Peyer's patch (tissue), 4 donors: ENCODE measurements at regions not wholly inside any gene's neighbourhood (a gene's known extent, or its start where the extent isn't known, plus 50 kb on each side); places are given as distances from the start of the nearest gene placed in this dataset.
"Not testable (repeated sequence)": the region's sequence is repeated elsewhere in the genome, so short reads cannot be mapped to it uniquely, and the experiment has no call there.

Experiments
- DNase-seq, 3 donors: peaks; one replicate each; pipeline ENCODE4 v3.0.0-alpha.2; 2017 to 2019
- H3K27ac ChIP-seq, 4 donors: fragments of 200-600 bp; sonication (generic); one replicate each; pipeline ENCODE4 v1.5.1; 2016 to 2019
- H3K27me3 ChIP-seq, 2 donors: fragments of 200-600 bp; sonication (generic); one replicate each; pipeline ENCODE4 v1.5.1; 2019
- H3K36me3 ChIP-seq, 3 donors: fragments of 200-600 bp; sonication (generic); one replicate each; pipeline ENCODE4 v1.5.1; 2016 to 2019
- H3K4me1 ChIP-seq, 4 donors: fragments of 200-600 bp; sonication (generic); one replicate each; pipeline ENCODE4 v1.5.1; 2016 to 2019
- H3K4me3 ChIP-seq, 4 donors: fragments of 200-600 bp; sonication (generic); 1 replicate in 3 of 4; 2 replicates in 1 of 4; pipeline ENCODE4 v1.5.1; 2016 to 2019; ENCODE audit warnings: mild to moderate bottlenecking in 1 of 4
- H3K9me3 ChIP-seq, 4 donors: fragments of 200-600 bp; sonication (generic); one replicate each; pipeline ENCODE4 v1.5.1; 2016 to 2019; ENCODE audit warnings: mild to moderate bottlenecking in 1 of 4
- POLR2A ChIP-seq, 2 donors: fragments of 450-650 bp; IDR thresholded peaks; one replicate each; pipeline ENCODE4 v1.5.1; 2017; ENCODE audit warnings: antibody characterized with exemption in 2 of 2, mild to moderate bottlenecking in 2 of 2, moderate library complexity in 2 of 2
- TF ChIP-seq, protein P1 (sequence below), 6 experiments: fragments of 450-650 bp in 4 of 6; fragments of 200-600 bp in 2 of 6; sonication (generic) in 1 of 6; IDR thresholded peaks; one replicate each; pipeline ENCODE4 v1.5.1; 2017 to 2019; ENCODE audit warnings: antibody characterized with exemption in 6 of 6, mild to moderate bottlenecking in 3 of 6, moderate library complexity in 1 of 6

DNA sequence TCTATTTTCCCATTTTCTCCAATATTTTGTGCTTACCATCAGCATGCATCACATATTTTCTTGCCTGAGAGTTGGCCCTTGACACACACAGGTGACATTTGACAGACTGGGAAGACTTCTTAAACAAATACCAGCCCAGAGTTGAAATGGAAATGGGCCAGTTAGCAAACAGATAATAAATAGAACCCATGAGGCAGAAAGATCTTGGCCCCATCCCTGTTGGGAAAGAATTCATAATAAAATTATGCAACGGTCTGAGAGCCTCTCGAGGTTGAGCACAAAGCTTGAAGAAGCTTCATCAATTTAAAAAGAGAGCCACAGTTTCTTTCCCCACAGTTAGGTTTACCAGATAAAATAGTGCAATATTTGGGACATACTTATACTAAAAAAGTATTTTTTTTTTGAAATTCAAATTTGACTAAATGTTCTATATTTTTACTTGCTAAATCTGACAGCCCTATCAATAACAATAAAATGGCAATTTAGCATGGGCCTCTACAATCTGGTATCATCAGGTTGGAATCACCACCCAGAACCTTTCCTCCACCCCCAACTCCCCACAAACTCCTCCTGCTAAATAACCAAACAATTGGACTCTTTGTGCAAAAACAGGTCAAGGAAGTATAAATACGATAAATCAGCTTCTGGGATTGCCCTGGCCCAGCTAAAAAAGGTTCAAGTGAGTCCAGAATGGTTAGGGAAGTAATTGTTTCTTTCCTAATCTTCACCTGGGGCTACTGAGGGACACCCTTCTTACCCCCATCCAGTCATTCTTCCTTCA lies 129.8 kb downstream of the CD164 start:
- TF ChIP-seq, protein P1, sequence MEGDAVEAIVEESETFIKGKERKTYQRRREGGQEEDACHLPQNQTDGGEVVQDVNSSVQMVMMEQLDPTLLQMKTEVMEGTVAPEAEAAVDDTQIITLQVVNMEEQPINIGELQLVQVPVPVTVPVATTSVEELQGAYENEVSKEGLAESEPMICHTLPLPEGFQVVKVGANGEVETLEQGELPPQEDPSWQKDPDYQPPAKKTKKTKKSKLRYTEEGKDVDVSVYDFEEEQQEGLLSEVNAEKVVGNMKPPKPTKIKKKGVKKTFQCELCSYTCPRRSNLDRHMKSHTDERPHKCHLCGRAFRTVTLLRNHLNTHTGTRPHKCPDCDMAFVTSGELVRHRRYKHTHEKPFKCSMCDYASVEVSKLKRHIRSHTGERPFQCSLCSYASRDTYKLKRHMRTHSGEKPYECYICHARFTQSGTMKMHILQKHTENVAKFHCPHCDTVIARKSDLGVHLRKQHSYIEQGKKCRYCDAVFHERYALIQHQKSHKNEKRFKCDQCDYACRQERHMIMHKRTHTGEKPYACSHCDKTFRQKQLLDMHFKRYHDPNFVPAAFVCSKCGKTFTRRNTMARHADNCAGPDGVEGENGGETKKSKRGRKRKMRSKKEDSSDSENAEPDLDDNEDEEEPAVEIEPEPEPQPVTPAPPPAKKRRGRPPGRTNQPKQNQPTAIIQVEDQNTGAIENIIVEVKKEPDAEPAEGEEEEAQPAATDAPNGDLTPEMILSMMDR (IDR thresholded peaks at IDR 0.05) = no peak
- TF ChIP-seq POLR2A (IDR thresholded peaks at IDR 0.05) = no peak
- no peak for DNase-seq
- Histone ChIP-seq H3K4me1 (no peaks in the 10 kb centered on the region), H3K27ac (no peak overlapping the region), H3K4me3 (no peak overlapping the region), H3K27me3 (no peaks in the 10 kb centered on the region), H3K36me3 (no peaks in the 10 kb centered on the region), H3K9me3 (no peaks in the 10 kb centered on the region)

DNA sequence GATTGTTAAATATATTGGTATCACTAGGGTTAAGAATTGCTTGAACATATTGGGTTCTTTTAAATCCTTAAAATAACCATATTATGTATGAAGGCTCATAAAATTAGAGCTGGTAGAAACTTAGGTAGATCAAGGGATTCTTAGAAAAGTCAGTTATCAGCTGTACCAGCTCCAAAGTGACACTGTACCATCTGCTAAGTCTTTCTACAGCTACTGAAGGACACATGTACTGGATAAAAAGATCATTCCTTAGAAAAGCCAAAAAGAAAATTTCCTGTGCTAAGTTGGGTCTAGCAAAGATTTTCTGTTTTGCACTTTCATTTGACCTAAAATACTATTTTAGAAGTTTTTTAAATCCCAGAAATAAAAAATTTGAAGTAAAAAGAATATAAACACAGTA lies 130.4 kb downstream of the CD164 start:
- H3K9me3 ChIP-seq = no peaks in the 10 kb centered on the region
- no peaks in the 10 kb centered on the region for H3K27me3 ChIP-seq
- no peaks in the 10 kb centered on the region for H3K4me1 ChIP-seq
- DNase-seq = no peak
- no peak overlapping the region for H3K4me3 ChIP-seq
- TF ChIP-seq, protein P1 (IDR thresholded peaks at IDR 0.05) = no peak
- no peak for TF ChIP-seq POLR2A (IDR thresholded peaks at IDR 0.05)
- no peaks in the 10 kb centered on the region for H3K36me3 ChIP-seq
- no peak overlapping the region for H3K27ac ChIP-seq

DNA sequence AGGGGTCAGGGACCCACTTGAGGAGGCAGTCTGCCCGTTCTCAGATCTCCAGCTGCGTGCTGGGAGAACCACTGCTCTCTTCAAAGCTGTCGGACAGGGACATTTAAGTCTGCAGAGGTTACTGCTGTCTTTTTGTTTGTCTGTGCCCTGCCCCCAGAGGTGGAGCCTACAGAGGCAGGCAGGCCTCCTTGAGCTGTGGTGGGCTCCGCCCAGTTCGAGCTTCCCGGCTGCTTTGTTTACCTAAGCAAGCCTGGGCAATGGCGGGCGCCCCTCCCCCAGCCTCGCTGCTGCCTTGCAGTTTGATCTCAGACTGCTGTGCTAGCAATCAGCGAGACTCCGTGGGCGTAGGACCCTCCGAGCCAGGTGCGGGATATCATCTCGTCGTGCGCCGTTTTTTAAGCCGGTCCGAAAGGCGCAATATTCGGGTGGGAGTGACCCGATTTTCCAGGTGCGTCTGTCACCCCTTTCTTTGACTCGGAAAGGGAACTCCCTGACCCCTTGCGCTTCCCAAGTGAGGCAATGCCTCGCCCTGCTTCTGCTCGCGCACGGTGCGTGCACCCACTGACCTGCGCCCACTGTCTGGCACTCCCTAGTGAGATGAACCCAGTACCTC lies 131.6 kb downstream of the CD164 start:
- H3K27me3 ChIP-seq, H3K36me3 ChIP-seq, H3K4me3 ChIP-seq, H3K9me3 ChIP-seq, DNase-seq, H3K27ac ChIP-seq, H3K4me1 ChIP-seq: not testable (repeated sequence)

DNA sequence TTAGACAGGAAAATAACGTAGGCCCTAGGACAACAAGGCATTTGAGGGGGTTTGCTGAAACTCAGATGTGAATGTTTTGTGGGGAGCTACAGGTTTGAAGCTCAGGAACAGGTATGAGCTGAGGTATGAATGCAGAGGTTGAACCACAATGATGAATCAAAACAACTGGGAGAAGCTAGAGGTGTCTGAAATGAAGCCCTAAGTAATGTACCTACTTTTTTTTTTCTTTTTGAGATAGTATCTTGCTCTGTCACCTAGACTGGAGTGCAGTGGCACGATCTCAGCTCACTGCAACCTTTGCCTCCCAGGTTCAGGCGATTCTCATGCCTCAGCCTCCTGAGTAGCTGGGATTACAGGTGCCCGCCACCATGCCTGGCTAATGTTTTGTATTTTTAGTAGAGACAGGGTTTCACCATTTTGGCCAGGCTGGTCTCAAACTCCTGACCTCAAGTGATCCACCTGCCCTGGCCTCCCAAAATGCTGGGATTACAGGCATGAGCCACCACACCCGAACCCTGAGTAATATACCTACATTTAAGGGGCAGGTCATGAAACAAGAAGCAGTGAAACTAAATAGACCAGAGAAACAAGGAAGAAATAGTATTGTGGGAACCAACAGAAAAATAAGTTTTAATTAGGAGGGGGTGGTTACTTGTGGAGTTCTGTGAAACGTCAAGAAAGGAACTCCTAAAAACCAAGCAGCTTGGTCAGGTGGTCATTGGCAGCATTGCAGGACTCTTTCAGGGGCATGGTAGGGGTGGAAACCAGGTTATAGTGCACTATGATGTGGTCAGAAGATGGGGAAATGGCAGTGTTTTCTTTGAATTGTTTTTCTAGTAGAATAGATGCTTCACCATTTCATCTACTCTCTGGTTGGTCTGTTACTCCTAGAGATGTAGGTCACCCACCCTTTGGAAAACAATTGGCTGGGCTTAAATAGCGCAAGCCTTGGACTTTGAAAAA lies 138.1 kb downstream of the CD164 start:
- no peaks in the 10 kb centered on the region for H3K9me3 ChIP-seq
- TF ChIP-seq POLR2A (IDR thresholded peaks at IDR 0.05) = no peak
- TF ChIP-seq, protein P1 (IDR thresholded peaks at IDR 0.05) = no peak
- H3K27ac ChIP-seq = no peak overlapping the region
- H3K4me3 ChIP-seq = no peak overlapping the region
- no peak for DNase-seq
- H3K27me3 ChIP-seq = no peaks in the 10 kb centered on the region
- H3K4me1 ChIP-seq = no peaks in the 10 kb centered on the region
- no peaks in the 10 kb centered on the region for H3K36me3 ChIP-seq

DNA sequence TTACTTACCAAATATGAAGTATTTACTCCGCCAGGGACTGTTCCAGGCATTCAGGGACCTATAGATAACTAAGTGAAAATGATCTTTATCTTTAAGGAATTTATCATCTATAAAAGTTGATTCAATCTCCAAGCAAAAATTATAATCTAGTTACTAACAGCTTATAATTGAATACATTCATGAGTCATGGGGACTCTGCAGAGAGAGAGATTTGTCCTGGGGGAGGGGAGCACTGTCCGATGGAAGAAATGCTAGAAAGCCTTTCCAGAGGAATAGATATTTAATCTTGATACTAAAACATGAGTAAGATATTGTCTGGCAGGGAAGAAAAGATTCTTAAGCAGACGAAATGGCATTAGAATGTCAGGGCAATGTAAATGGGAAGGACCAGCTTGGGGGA lies 139.3 kb downstream of the CD164 start:
- no peak overlapping the region for H3K27ac ChIP-seq
- DNase-seq = no peak
- no peaks in the 10 kb centered on the region for H3K9me3 ChIP-seq
- no peaks in the 10 kb centered on the region for H3K4me1 ChIP-seq
- TF ChIP-seq POLR2A (IDR thresholded peaks at IDR 0.05) = no peak
- TF ChIP-seq, protein P1 (IDR thresholded peaks at IDR 0.05) = no peak
- no peaks in the 10 kb centered on the region for H3K36me3 ChIP-seq
- H3K27me3 ChIP-seq = no peaks in the 10 kb centered on the region
- no peak overlapping the region for H3K4me3 ChIP-seq

DNA sequence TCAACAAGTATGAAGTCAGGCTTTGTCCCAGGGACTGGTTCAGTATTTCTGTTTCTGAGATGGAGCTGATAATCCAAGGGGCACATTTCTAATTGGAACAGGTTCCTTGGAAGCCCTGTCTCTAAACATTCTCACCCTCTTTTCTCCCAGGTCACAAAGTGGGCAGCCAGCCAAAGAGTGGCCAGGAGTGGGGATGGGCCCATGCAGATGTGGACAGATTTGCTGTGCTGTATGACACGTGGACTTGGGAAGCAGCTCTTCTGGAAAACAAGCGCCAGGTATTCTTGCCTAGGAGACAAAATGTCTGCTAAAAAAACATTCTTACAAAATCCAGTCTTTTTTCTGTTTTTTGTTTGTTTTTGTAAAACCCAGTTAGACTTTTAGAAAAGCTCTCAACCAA lies 140.2 kb downstream of the CD164 start:
- Histone ChIP-seq H3K27me3 (no peaks in the 10 kb centered on the region), H3K36me3 (no peaks in the 10 kb centered on the region), H3K4me3 (no peak overlapping the region), H3K27ac (no peak overlapping the region), H3K9me3 (no peaks in the 10 kb centered on the region), H3K4me1 (no peaks in the 10 kb centered on the region)
- TF ChIP-seq POLR2A (IDR thresholded peaks at IDR 0.05) = no peak
- TF ChIP-seq, protein P1 (IDR thresholded peaks at IDR 0.05) = no peak
- no peak for DNase-seq
